H1 (cell line): ENCODE measurements at regions not wholly inside any gene's neighbourhood (a gene's known extent, or its start where the extent isn't known, plus 50 kb on each side); places are given as distances from the start of the nearest gene placed in this dataset.

Source experiments
- CTCF ChIA-PET: fragments of 300-600 bp; sonication (Branson Sonifier 250); formaldehyde crosslinking; loops from one replicate; lab custom pipeline; 2021; ENCODE audit not compliant: partially characterized antibody; lab: Charles Lee
- POLR2A ChIA-PET: fragments of 300-600 bp; sonication (Branson Sonifier 250); formaldehyde crosslinking; loops from one replicate; lab custom pipeline; 2021; ENCODE audit warnings: inconsistent platforms; ENCODE audit not compliant: partially characterized antibody; lab: Charles Lee
- DNase-seq, 2 experiments: peaks; one replicate each; pipeline versions ENCODE4 v3.0.0 to v3.0.0-alpha.2; 2010 to 2022; ENCODE audit warnings: low spot score in 2 of 2, low read depth in 1 of 2, mixed read lengths in 1 of 2
- FAIRE-seq: peaks from 2 replicates; lab custom pipeline; 2011; peaks lifted over from hg19 to GRCh38; lab: Jason Lieb, UNC
- H2AFZ ChIP-seq: 2 replicates; pipeline ENCODE4 v1.8.1; 2012; ENCODE audit warnings: low read length, inconsistent platforms
- H2AK5ac ChIP-seq: 2 replicates; pipeline ENCODE4 v1.6.1; 2013; ENCODE audit warnings: low read depth, low read length
- H2BK120ac ChIP-seq: replicated peaks from 2 replicates; pipeline ENCODE3; 2013; ENCODE audit warnings: low read depth, low read length, inconsistent platforms
- H2BK12ac ChIP-seq: 2 replicates; pipeline ENCODE4 v1.6.1; 2013; ENCODE audit warnings: low read depth, low read length
- H2BK15ac ChIP-seq: 2 replicates; pipeline ENCODE4 v1.6.1; 2013; ENCODE audit warnings: low read length
- H2BK20ac ChIP-seq: 2 replicates; pipeline ENCODE4 v1.6.1; 2013; ENCODE audit warnings: low read length
- H2BK5ac ChIP-seq: 2 replicates; pipeline ENCODE4 v1.6.1; 2013; ENCODE audit warnings: low read depth, low read length
- H3K14ac ChIP-seq: 2 replicates; pipeline ENCODE4 v1.6.1; 2013; ENCODE audit warnings: inconsistent platforms; ENCODE audit not compliant: insufficient read length
- H3K18ac ChIP-seq: 2 replicates; pipeline ENCODE4 v1.6.1; 2013; ENCODE audit warnings: low read length; ENCODE audit errors: extremely low read depth
- H3K23ac ChIP-seq: 2 replicates; pipeline ENCODE4 v1.6.1; 2013; ENCODE audit warnings: inconsistent platforms; ENCODE audit not compliant: insufficient read length
- H3K23me2 ChIP-seq: 2 replicates; pipeline ENCODE4 v1.6.1; 2013; ENCODE audit warnings: low read depth, low read length
- H3K27ac ChIP-seq: 2 replicates; pipeline ENCODE4 v1.6.1; 2011; ENCODE audit warnings: low read depth, low read length, inconsistent platforms
- H3K27me3 ChIP-seq, 4 experiments: replicated peaks in 1 of 4; 1 replicate in 1 of 4; 2 replicates in 3 of 4; pipeline versions ENCODE4 v1.6.1 to v1.8.1; 2011 to 2013; ENCODE audit warnings: low read length in 3 of 4, mild to moderate bottlenecking in 3 of 4, inconsistent platforms in 2 of 4, mixed read lengths in 2 of 4, moderate library complexity in 1 of 4; ENCODE audit not compliant: control insufficient read depth in 3 of 4, insufficient read depth in 3 of 4; ENCODE audit errors: extremely low read depth in 1 of 4
- H3K36me3 ChIP-seq, 4 experiments: 2 replicates each; pipeline versions ENCODE4 v1.6.1 to v1.8.1; 2011 to 2013; ENCODE audit warnings: mild to moderate bottlenecking in 4 of 4, low read length in 3 of 4, moderate library complexity in 2 of 4, control low read depth in 1 of 4, inconsistent platforms in 1 of 4; ENCODE audit not compliant: insufficient read depth in 4 of 4, control insufficient read depth in 2 of 4
- H3K4ac ChIP-seq: replicated peaks from 2 replicates; pipeline ENCODE3; 2013; ENCODE audit warnings: low read length, low read depth, mixed read lengths, inconsistent platforms; ENCODE audit not compliant: insufficient read length
- H3K4me1 ChIP-seq, 4 experiments: replicated peaks in 1 of 4; 1 replicate in 1 of 4; 2 replicates in 3 of 4; pipeline versions ENCODE4 v1.6.1 to v1.8.1; 2011 to 2013; ENCODE audit warnings: low read length in 3 of 4, inconsistent platforms in 2 of 4, mixed read lengths in 1 of 4; ENCODE audit not compliant: insufficient read depth in 4 of 4, control insufficient read depth in 3 of 4
- H3K4me2 ChIP-seq, 2 experiments: 2 replicates each; pipeline versions ENCODE4 v1.6.1 to v1.8.1; 2011 to 2013; ENCODE audit warnings: low read depth in 2 of 2, low read length in 2 of 2, control low read depth in 1 of 2, inconsistent platforms in 1 of 2, mild to moderate bottlenecking in 1 of 2; ENCODE audit not compliant: insufficient read depth in 1 of 2
- H3K4me3 ChIP-seq, 4 experiments: fragments of 200-600, 300-600 bp in 1 of 4; sonication (generic), shearing (Covaris generic), sonication (Bioruptor Twin) in 1 of 4; 2 replicates each; pipeline versions ENCODE4 v1.5.1 to v1.8.1; 2011 to 2016; ENCODE audit warnings: low read length in 4 of 4, low read depth in 3 of 4, control low read depth in 2 of 4, inconsistent platforms in 2 of 4, mild to moderate bottlenecking in 2 of 4, mixed read lengths in 1 of 4, moderate library complexity in 1 of 4; ENCODE audit not compliant: insufficient read depth in 2 of 4; ENCODE audit errors: extremely low read depth in 1 of 4
- H3K56ac ChIP-seq: replicated peaks from 2 replicates; pipeline ENCODE3; 2013; ENCODE audit warnings: low read depth, mild to moderate bottlenecking, mixed read lengths, low read length, inconsistent platforms; ENCODE audit not compliant: insufficient read length
- H3K79me1 ChIP-seq: 2 replicates; pipeline ENCODE4 v1.6.1; 2013; ENCODE audit warnings: low read depth, low read length, control low read depth
- H3K79me2 ChIP-seq, 2 experiments: 2 replicates each; pipeline versions ENCODE4 v1.6.1 to v1.8.1; 2012 to 2013; ENCODE audit warnings: low read length in 2 of 2, mild to moderate bottlenecking in 2 of 2, inconsistent platforms in 1 of 2; ENCODE audit not compliant: insufficient read depth in 2 of 2, control insufficient read depth in 1 of 2
- H3K9ac ChIP-seq, 4 experiments: replicated peaks in 1 of 4; 1 replicate in 1 of 4; 2 replicates in 3 of 4; pipeline versions ENCODE4 v1.6.1 to v1.8.1; 2011 to 2013; ENCODE audit warnings: low read depth in 3 of 4, low read length in 3 of 4, control low read depth in 2 of 4, mild to moderate bottlenecking in 2 of 4, moderate library complexity in 2 of 4, inconsistent platforms in 1 of 4; ENCODE audit errors: extremely low read depth in 1 of 4
- H3K9me3 ChIP-seq, 2 experiments: 2 replicates each; pipeline versions ENCODE4 v1.6.1 to v1.8.1; 2012 to 2013; ENCODE audit warnings: mild to moderate bottlenecking in 2 of 2, moderate library complexity in 2 of 2, control low read depth in 1 of 2, inconsistent platforms in 1 of 2, low read depth in 1 of 2, low read length in 1 of 2, mixed read lengths in 1 of 2; ENCODE audit not compliant: insufficient read depth in 2 of 2
- H4K20me1 ChIP-seq, 2 experiments: replicated peaks in 1 of 2; 2 replicates each; pipeline versions ENCODE3 to v1.8.1; 2011 to 2013; ENCODE audit warnings: inconsistent platforms in 2 of 2, low read length in 2 of 2, mild to moderate bottlenecking in 1 of 2; ENCODE audit not compliant: insufficient read depth in 2 of 2, control insufficient read depth in 1 of 2
- H4K5ac ChIP-seq: 2 replicates; pipeline ENCODE4 v1.6.1; 2013; ENCODE audit warnings: low read length, low read depth, mixed read lengths, inconsistent platforms; ENCODE audit not compliant: insufficient read length
- H4K8ac ChIP-seq: 2 replicates; pipeline ENCODE4 v1.8.0; 2013; ENCODE audit warnings: mild to moderate bottlenecking, moderate library complexity, low read length, inconsistent platforms; ENCODE audit not compliant: insufficient read depth; ENCODE audit errors: extremely low read depth
- H4K91ac ChIP-seq: replicated peaks from 2 replicates; pipeline ENCODE3; 2013; ENCODE audit warnings: low read length, mixed read lengths, inconsistent platforms; ENCODE audit not compliant: insufficient read length
- ATF2 ChIP-seq: IDR thresholded peaks from 2 replicates; pipeline ENCODE4 v1.6.1; 2012; ENCODE audit warnings: low read length, inconsistent platforms
- BCL11A ChIP-seq, 2 experiments: IDR thresholded peaks; one replicate each; pipeline ENCODE4 v1.6.1; 2011; ENCODE audit warnings: low read depth in 2 of 2, low read length in 2 of 2, mild to moderate bottlenecking in 2 of 2
- CTBP2 ChIP-seq: IDR thresholded peaks from 2 replicates; pipeline ENCODE4 v1.7.0; 2011; ENCODE audit warnings: borderline replicate concordance, mild to moderate bottlenecking, moderate library complexity, mixed read lengths, low read length; ENCODE audit not compliant: insufficient read depth, insufficient read length
- GABPA ChIP-seq: IDR thresholded peaks from 2 replicates; pipeline ENCODE4 v1.6.1; 2011; ENCODE audit warnings: mild to moderate bottlenecking, low read length, moderate library complexity, borderline replicate concordance; ENCODE audit not compliant: insufficient read depth
- RBBP5 ChIP-seq: IDR thresholded peaks from 2 replicates; pipeline ENCODE4 v1.7.1; 2012; ENCODE audit warnings: low read depth, mild to moderate bottlenecking, inconsistent platforms, low read length, moderate library complexity, borderline replicate concordance
- SIRT6 ChIP-seq: IDR thresholded peaks from one replicate; pipeline ENCODE4 v1.7.1; 2012; ENCODE audit warnings: low read length, inconsistent platforms
- SP1 ChIP-seq: IDR thresholded peaks from 2 replicates; pipeline ENCODE4 v1.6.1; 2011; ENCODE audit warnings: low read depth, low read length
- SP2 ChIP-seq: IDR thresholded peaks from 2 replicates; pipeline ENCODE4 v1.6.1; 2012; ENCODE audit warnings: mild to moderate bottlenecking, low read length, inconsistent platforms
- WGBS, 2 experiments: shearing (Covaris generic) in 1 of 2; methylation state at CpG; one replicate each; pipeline versions ENCODE4 v1.1.6 to v1.1.7; 2013 to 2015; ENCODE audit warnings: low lambda C conversion rate in 2 of 2, mixed read lengths in 2 of 2, inconsistent platforms in 1 of 2, low coverage in 1 of 2, missing lambda C conversion rate in 1 of 2; ENCODE audit not compliant: insufficient replicate concordance in 2 of 2, insufficient coverage in 1 of 2, insufficient read length in 1 of 2; ENCODE audit errors: extremely low coverage in 1 of 2, missing lambda C conversion rate in 1 of 2; 5-methylcytosine and 5-hydroxymethylcytosine counted together

- no peak overlapping the region for H4K8ac ChIP-seq
- no peak overlapping the region for H3K4ac ChIP-seq
- H3K9me3 ChIP-seq: no peaks in the 10 kb centered on the region
- H2BK5ac ChIP-seq: no peak overlapping the region
- no peak for DNase-seq
- H3K23me2 ChIP-seq: no peaks in the 10 kb centered on the region
- H3K23ac ChIP-seq: no peak overlapping the region
- FAIRE-seq: no peak
- no peak overlapping the region for H3K4me3 ChIP-seq
- no peak overlapping the region for H3K9ac ChIP-seq
- no peak overlapping the region for H2AFZ ChIP-seq
- H3K79me2 ChIP-seq: no peaks in the 10 kb centered on the region
- no peak overlapping the region for H4K5ac ChIP-seq
- ChIA-PET POLR2A (no interaction called here), CTCF (interaction anchor here (1.7 kb wide), 1 partner anchor 19 kb away, joined by 10 read pairs; no protein-coding TSS in a partner anchor)
- H2BK12ac ChIP-seq: no peak overlapping the region
- no peaks in the 10 kb centered on the region for H3K36me3 ChIP-seq
- H3K56ac ChIP-seq: no peak overlapping the region
- no peaks in the 10 kb centered on the region for H3K79me1 ChIP-seq
- WGBS, 2 experiments: 88% methylated on average over 4 of the region's 4 CpGs; no CpG with 5 or more reads in 1 of the 2 experiments
- H3K14ac ChIP-seq: no peak overlapping the region
- no peak overlapping the region for H2BK120ac ChIP-seq
- H3K27me3 ChIP-seq: no peaks in the 10 kb centered on the region
- H4K20me1 ChIP-seq: no peaks in the 10 kb centered on the region
- no peak overlapping the region for H2BK20ac ChIP-seq
- H2BK15ac ChIP-seq: no peak overlapping the region
- no peaks in the 10 kb centered on the region for H3K4me1 ChIP-seq
- no peak overlapping the region for H3K27ac ChIP-seq
- TF ChIP-seq BCL11A (IDR thresholded peaks at IDR 0.05; ENCODE audit: low read depth in 2 of 2, low read length in 2 of 2): no peak
- no peak for TF ChIP-seq CTBP2
- no peak for TF ChIP-seq SIRT6
- no peak for TF ChIP-seq SP1
- TF ChIP-seq GABPA: no peak
- TF ChIP-seq SP2: no peak
- no peak for TF ChIP-seq ATF2
- TF ChIP-seq RBBP5: no peak
- H4K91ac ChIP-seq: no peak overlapping the region
- H3K4me2 ChIP-seq: no peak overlapping the region
- no peak overlapping the region for H3K18ac ChIP-seq
- H2AK5ac ChIP-seq: no peak overlapping the region
Observed at GRCh38 chr1:221416142-221416541, 325.7 kb downstream of the DUSP10 start.
